ENCODE measurements at regions not wholly inside any gene's neighbourhood (a gene's known extent, or its start where the extent isn't known, plus 50 kb on each side); places are given as distances from the start of the nearest gene placed in this dataset.

GRCh38 chr11:26842478-26843282 is 120.8 kb upstream of the SLC5A12 start:
- Histone ChIP-seq H4K8ac (replicated peaks; ENCODE audit: insufficient read length, low read depth, low read length) (no peak overlapping the region), H2BK12ac (ENCODE audit: insufficient read length, low read depth, low read length) (no peak overlapping the region), H2BK15ac (ENCODE audit: low read depth, low read length) (no peak overlapping the region), H3K23me2 (ENCODE audit: insufficient read length, low read depth, low read length, poor library complexity, severe bottlenecking) (no peaks in the 10 kb centered on the region), H3K9ac (ENCODE audit: extremely low read depth, insufficient read length, low read length) (no peak overlapping the region), H3K4me2 (ENCODE audit: insufficient read depth, insufficient read length, low read length) (no peak overlapping the region), H2AFZ (ENCODE audit: low read length) (no peak overlapping the region), H3K14ac (ENCODE audit: insufficient read depth, low read length) (no peak overlapping the region), H3K27me3 (ENCODE audit: insufficient read depth, low read length) (no peaks in the 10 kb centered on the region), H3K23ac (ENCODE audit: insufficient read length, low read depth, low read length) (no peak overlapping the region), H4K91ac (ENCODE audit: insufficient read length, low read depth, low read length) (no peak overlapping the region), H3K18ac (ENCODE audit: insufficient read length, low read depth, low read length) (no peak overlapping the region), H2BK5ac (ENCODE audit: insufficient read length, low read length) (no peak overlapping the region), H3K9me3 (ENCODE audit: control insufficient read depth, low read depth, low read length) (no peaks in the 10 kb centered on the region), H3K4ac (ENCODE audit: low read depth, low read length) (no peak overlapping the region), H4K20me1 (ENCODE audit: control insufficient read depth, insufficient read depth, insufficient read length) (no peaks in the 10 kb centered on the region), H4K5ac (ENCODE audit: insufficient read length, low read depth, low read length) (no peak overlapping the region), H3K4me1 (ENCODE audit: insufficient read depth, low read length) (peaks cover 2% of the 10 kb centered on the region; the same call in 1 of the 2 replicates), H3K56ac (ENCODE audit: insufficient read length, low read depth, low read length) (no peak overlapping the region), H2BK20ac (ENCODE audit: low read depth, low read length, poor library complexity, severe bottlenecking) (no peak overlapping the region), H3K27ac (ENCODE audit: insufficient read length, low read depth, low read length) (no peak overlapping the region), H3T11ph (ENCODE audit: low read length) (no peak overlapping the region), H2BK120ac (ENCODE audit: low read depth, low read length, poor library complexity, severe bottlenecking) (no peak overlapping the region), H3K79me1 (ENCODE audit: insufficient read depth, low read depth, low read length, poor library complexity, severe bottlenecking) (no peaks in the 10 kb centered on the region), H3K79me2 (ENCODE audit: insufficient read depth, low read length) (no peaks in the 10 kb centered on the region), H2AK5ac (ENCODE audit: insufficient read length, low read length) (no peak overlapping the region)
- no peak for DNase-seq
- H3K4me1 Mint-ChIP-seq = peaks cover 3 to 5% of the 10 kb centered on the region in 2 experiments; a peak in 2 of 4 replicates
- no peak for TF ChIP-seq CTCF (conservative IDR thresholded peaks at IDR 0.05)
- H3K27me3 Mint-ChIP-seq (ENCODE audit: low read depth) = no peaks in the 10 kb centered on the region
- no peaks in the 10 kb centered on the region for H3K36me3 Mint-ChIP-seq (ENCODE audit: insufficient read depth in 1 of 3, low read depth in 3 of 3)
- H3K4me3 Mint-ChIP-seq = no peak overlapping the region
- H3K9me3 Mint-ChIP-seq = no peaks in the 10 kb centered on the region
- WGBS (ENCODE audit: extremely low coverage, insufficient read length, low lambda C conversion rate) = no CpG with 5 or more reads among the region's 3 CpGs
- H3K27ac Mint-ChIP-seq = no peak overlapping the region
